GM12878 (cell line): ENCODE measurements at regions not wholly inside any gene's neighbourhood (a gene's known extent, or its start where the extent isn't known, plus 50 kb on each side); places are given as distances from the start of the nearest gene placed in this dataset.

Source experiments
- ATAC-seq: fragments of 200-7000 bp; cut with Tn5 transposase; 3 replicates; pipeline ENCODE4 v1.9.1; 2020; ENCODE audit warnings: mild to moderate bottlenecking, moderate library complexity
- BruUV-seq: library from RNA; stranded (reverse); fragments of 400-500 nt; replicated peaks from 2 replicates; lab custom pipeline; 2021; lab: Mats Ljungman, UMichigan
- CTCF ChIA-PET: fragments of 300-600 bp; sonication (Branson Sonifier 250); formaldehyde crosslinking; extraction: SDS; loops from one replicate; lab custom pipeline; 2021; ENCODE audit warnings: inconsistent platforms; lab: Yijun Ruan, JAX
- POLR2A ChIA-PET: fragments of 350-600 bp; formaldehyde crosslinking; extraction: SDS; loops from one replicate; lab custom pipeline; 2021; ENCODE audit warnings: inconsistent platforms; lab: Charles Lee
- RAD21 ChIA-PET: fragments of 300-600 bp; sonication (Branson Sonifier 250); formaldehyde crosslinking; loops from one replicate; lab custom pipeline; 2023; ENCODE audit warnings: antibody characterized with exemption; ENCODE audit not compliant: unreplicated experiment; lab: Charles Lee
- SMC1A ChIA-PET: fragments of 300-600 bp; sonication (Branson Sonifier 250); formaldehyde crosslinking; loops from one replicate; lab custom pipeline; 2023; ENCODE audit not compliant: unreplicated experiment, uncharacterized antibody; lab: Charles Lee
- DNase-seq: peaks from one replicate; pipeline ENCODE4 v3.0.0-alpha.2; 2011; ENCODE audit warnings: low read depth, low spot score
- FAIRE-seq: peaks from 3 replicates; lab custom pipeline; 2011; peaks lifted over from hg19 to GRCh38; lab: Jason Lieb, UNC
- H2AFZ ChIP-seq: 2 replicates; pipeline ENCODE4 v1.6.0; 2011; ENCODE audit warnings: low read depth, low read length, control low read depth; ENCODE audit not compliant: control insufficient read depth
- H3K27ac ChIP-seq: 2 replicates; pipeline ENCODE4 v1.5.1; 2011; ENCODE audit warnings: control low read depth; ENCODE audit not compliant: control insufficient read depth, insufficient read depth
- H3K27me3 ChIP-seq, 2 experiments: replicated peaks in 1 of 2; 2 replicates each; pipeline versions ENCODE4 v1.6.0 to v1.6.1; 2011; ENCODE audit warnings: low read length in 1 of 2; ENCODE audit not compliant: control insufficient read depth in 2 of 2, insufficient read depth in 2 of 2
- H3K36me3 ChIP-seq, 2 experiments: 2 replicates each; pipeline ENCODE4 v1.5.1; 2011; ENCODE audit warnings: low read length in 1 of 2; ENCODE audit not compliant: control insufficient read depth in 2 of 2, insufficient read depth in 2 of 2
- H3K4me1 ChIP-seq: 2 replicates; pipeline ENCODE4 v1.6.1; 2011; ENCODE audit warnings: mild to moderate bottlenecking, low read length, moderate library complexity, mixed read lengths; ENCODE audit not compliant: control insufficient read depth, insufficient read depth
- H3K4me2 ChIP-seq: 2 replicates; pipeline ENCODE4 v1.6.0; 2011; ENCODE audit warnings: control low read depth; ENCODE audit not compliant: control insufficient read depth, insufficient read depth
- H3K4me3 ChIP-seq: fragments of 200-600 bp; sonication (generic); 2 replicates; pipeline ENCODE4 v1.5.1; 2016
- H3K79me2 ChIP-seq: 2 replicates; pipeline ENCODE4 v1.6.0; 2011; ENCODE audit warnings: low read length; ENCODE audit not compliant: control insufficient read depth, insufficient read depth
- H3K9ac ChIP-seq: 2 replicates; pipeline ENCODE4 v1.8.0; 2011; ENCODE audit warnings: low read length, control low read depth, mixed read lengths; ENCODE audit not compliant: control insufficient read depth, insufficient read depth
- H3K9me3 ChIP-seq: replicated peaks from 3 replicates; pipeline ENCODE4 v1.5.1; 2011; ENCODE audit warnings: mild to moderate bottlenecking, low read length; ENCODE audit not compliant: control insufficient read depth, insufficient read depth
- H4K20me1 ChIP-seq: 2 replicates; pipeline ENCODE4 v1.6.0; 2011; ENCODE audit not compliant: control insufficient read depth, insufficient read depth
- ATF7 ChIP-seq: fragments of 450-650 bp; IDR thresholded peaks from 2 replicates; pipeline ENCODE4 v1.6.1; 2016; ENCODE audit warnings: low read depth, mild to moderate bottlenecking
- BACH1 ChIP-seq: fragments of 450-650 bp; IDR thresholded peaks from 2 replicates; pipeline ENCODE4 v1.6.1; 2017; ENCODE audit warnings: mild to moderate bottlenecking, borderline replicate concordance
- BHLHE40 ChIP-seq, 2 experiments: fragments of 450-650 bp in 1 of 2; IDR thresholded peaks; 2 replicates each; pipeline ENCODE4 v1.6.1; 2011 to 2017; ENCODE audit warnings: low read depth in 2 of 2, borderline replicate concordance in 1 of 2, improper control_type of control experiment in 1 of 2, low read length in 1 of 2, mild to moderate bottlenecking in 1 of 2
- CREB1 ChIP-seq: IDR thresholded peaks from 2 replicates; pipeline ENCODE4 v1.6.1; 2012; ENCODE audit warnings: low read depth, mild to moderate bottlenecking, inconsistent platforms
- ETV6 ChIP-seq, 2 experiments: fragments of 450-650 bp in 1 of 2; IDR thresholded peaks in 1 of 2; conservative IDR thresholded peaks in 1 of 2; 2 replicates each; pipeline ENCODE4 v1.6.1; 2014; ENCODE audit warnings: antibody characterized with exemption in 1 of 2, borderline replicate concordance in 1 of 2, low read depth in 1 of 2, mild to moderate bottlenecking in 1 of 2, moderate library complexity in 1 of 2
- EZH2 ChIP-seq: IDR thresholded peaks from 2 replicates; pipeline ENCODE4 v1.6.1; 2012; ENCODE audit warnings: low read depth, mild to moderate bottlenecking, control low read depth, inconsistent platforms, low read length, borderline replicate concordance; ENCODE audit not compliant: control insufficient read depth
- MYC ChIP-seq: IDR thresholded peaks from 2 replicates; pipeline ENCODE4 v1.6.1; 2011; ENCODE audit warnings: mild to moderate bottlenecking, low read length, moderate library complexity, inconsistent platforms; ENCODE audit not compliant: insufficient read depth, insufficient replicate concordance, insufficient read length, severe bottlenecking
- NFIC ChIP-seq: IDR thresholded peaks from 2 replicates; pipeline ENCODE4 v1.6.1; 2012; ENCODE audit warnings: low read depth, mild to moderate bottlenecking, inconsistent platforms, low read length, moderate library complexity
- NR2C2 ChIP-seq: IDR thresholded peaks from 2 replicates; pipeline ENCODE4 v1.6.1; 2011; ENCODE audit warnings: borderline replicate concordance, low read depth; ENCODE audit not compliant: control insufficient read depth, insufficient read length
- POLR2AphosphoS5 ChIP-seq: IDR thresholded peaks from 2 replicates; pipeline ENCODE4 v1.6.1; 2011; ENCODE audit warnings: mild to moderate bottlenecking, low read length, inconsistent platforms
- SMARCA5 ChIP-seq: fragments of 450-650 bp; IDR thresholded peaks from 2 replicates; pipeline ENCODE4 v1.6.1; 2017; ENCODE audit warnings: mild to moderate bottlenecking
- SREBF2 ChIP-seq: IDR thresholded peaks from 2 replicates; pipeline ENCODE4 v1.6.1; 2012; ENCODE audit warnings: mild to moderate bottlenecking, low read length
- TBL1XR1 ChIP-seq: IDR thresholded peaks from 2 replicates; pipeline ENCODE4 v1.6.1; 2012; ENCODE audit warnings: low read depth, low read length, improper control_type of control experiment
- WGBS: methylation state at CpG from one replicate; pipeline ENCODE4 v1.1.6; 2016; ENCODE audit warnings: low lambda C conversion rate; ENCODE audit not compliant: insufficient replicate concordance, insufficient coverage; ENCODE audit errors: missing lambda C conversion rate; 5-methylcytosine and 5-hydroxymethylcytosine counted together
- in situ Hi-C: fragments of 300-500 bp; cut with MboI; formaldehyde crosslinking; loops from 9 replicates; pipeline ENCODE4 v1.14.3; 2018; ENCODE audit warnings: mixed read lengths
- intact Hi-C: fragments of 100-400 bp; cut with micrococcal nuclease; formaldehyde crosslinking; loops from one replicate; pipeline ENCODE4 v1.14.2; 2022; ENCODE audit not compliant: unreplicated experiment
- TF ChIP-seq, protein P1 (sequence below): fragments of 450-650 bp; IDR thresholded peaks from 2 replicates; pipeline ENCODE4 v1.6.1; 2016; ENCODE audit warnings: mild to moderate bottlenecking

DNA sequence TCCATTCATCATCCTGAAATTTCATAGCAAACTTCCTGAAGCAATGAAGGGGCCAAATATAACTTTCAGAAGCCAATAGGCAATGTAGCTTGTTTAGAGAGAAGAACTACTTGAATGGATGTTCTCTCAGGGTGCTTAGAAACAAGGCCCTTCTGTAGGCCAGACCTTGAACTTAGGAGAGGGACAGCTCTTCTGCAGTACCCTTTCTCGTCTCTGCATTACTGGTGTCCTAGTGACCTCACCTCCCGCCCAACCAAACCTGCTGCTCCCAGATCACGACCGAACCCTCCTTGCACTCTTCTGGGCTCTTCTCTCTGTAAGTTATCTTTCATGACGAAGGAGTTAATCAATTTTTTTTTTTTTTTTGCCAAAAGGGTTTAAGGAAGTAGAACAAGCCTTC lies 543.9 kb downstream of the TDRD15 start (continued):
- TF ChIP-seq SREBF2 (no peak), SMARCA5 (no peak), EZH2 (no peak)
- TF ChIP-seq, protein P1, sequence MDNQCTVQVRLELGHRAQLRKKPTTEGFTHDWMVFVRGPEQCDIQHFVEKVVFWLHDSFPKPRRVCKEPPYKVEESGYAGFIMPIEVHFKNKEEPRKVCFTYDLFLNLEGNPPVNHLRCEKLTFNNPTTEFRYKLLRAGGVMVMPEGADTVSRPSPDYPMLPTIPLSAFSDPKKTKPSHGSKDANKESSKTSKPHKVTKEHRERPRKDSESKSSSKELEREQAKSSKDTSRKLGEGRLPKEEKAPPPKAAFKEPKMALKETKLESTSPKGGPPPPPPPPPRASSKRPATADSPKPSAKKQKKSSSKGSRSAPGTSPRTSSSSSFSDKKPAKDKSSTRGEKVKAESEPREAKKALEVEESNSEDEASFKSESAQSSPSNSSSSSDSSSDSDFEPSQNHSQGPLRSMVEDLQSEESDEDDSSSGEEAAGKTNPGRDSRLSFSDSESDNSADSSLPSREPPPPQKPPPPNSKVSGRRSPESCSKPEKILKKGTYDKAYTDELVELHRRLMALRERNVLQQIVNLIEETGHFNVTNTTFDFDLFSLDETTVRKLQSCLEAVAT: no peak

DNA sequence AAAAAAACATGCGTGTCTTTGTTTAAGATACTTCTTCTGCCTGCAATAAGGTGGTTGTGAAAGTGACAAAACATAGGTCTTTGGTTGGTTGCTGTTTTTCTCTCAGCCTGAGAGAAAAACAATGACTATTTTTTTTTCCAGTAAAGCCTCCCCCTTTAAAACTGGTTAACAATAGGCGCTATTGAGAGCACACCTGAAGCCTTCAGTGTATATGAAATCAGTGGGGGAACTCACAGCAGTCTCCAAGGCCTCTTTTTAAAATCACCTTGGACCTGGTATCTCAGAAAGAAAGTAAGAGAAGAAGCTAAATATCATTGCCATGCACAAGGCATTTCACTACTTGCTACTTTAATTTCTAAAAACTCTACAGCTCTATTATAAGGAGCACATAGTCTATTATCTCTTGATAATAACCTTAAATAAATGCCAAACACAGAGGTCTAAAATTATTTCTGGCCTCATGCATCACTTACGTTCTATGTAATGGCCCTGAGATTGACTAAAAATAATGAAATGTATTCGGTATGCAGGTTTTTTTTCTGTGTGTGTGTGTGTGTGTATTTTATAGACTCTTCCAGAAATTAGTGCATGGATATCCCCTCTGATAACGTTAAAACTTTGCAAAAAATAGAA lies 544.4 kb downstream of the TDRD15 start:
- ATAC-seq (no peak), FAIRE-seq (no peak)
- intact Hi-C loops: no loop called here
- no peaks in the 10 kb centered on the region for H3K4me1 ChIP-seq
- in situ Hi-C loops: no loop called here
- no peak overlapping the region for H2AFZ ChIP-seq
- RAD21 ChIA-PET: no interaction called here
- TF ChIP-seq CREB1 (no peak), BACH1 (no peak), BHLHE40 (IDR thresholded peaks at IDR 0.05; ENCODE audit: borderline replicate concordance in 1 of 2, low read depth in 2 of 2, low read length in 1 of 2) (no peak), NR2C2 (no peak), POLR2AphosphoS5 (no peak), NFIC (no peak), ATF7 (no peak), TBL1XR1 (no peak), ETV6 (conservative IDR thresholded peaks at IDR 0.05 in 1 of 2, IDR thresholded peaks at IDR 0.05 in 1 of 2; ENCODE audit: borderline replicate concordance in 1 of 2, low read depth in 1 of 2) (no peak), MYC (no peak)
- TF ChIP-seq, all 136 proteins: peak for 0
- Histone ChIP-seq H3K27me3 (no peaks in the 10 kb centered on the region), H3K4me3 (no peak overlapping the region), H3K27ac (no peak overlapping the region), H4K20me1 (no peaks in the 10 kb centered on the region), H3K79me2 (no peaks in the 10 kb centered on the region), H3K36me3 (no peaks in the 10 kb centered on the region), H3K4me2 (no peak overlapping the region), H3K9me3 (no peaks in the 10 kb centered on the region), H3K9ac (no peak overlapping the region)
- DNase-seq: no peak
- ChIA-PET POLR2A (no interaction called here), CTCF (no interaction called here), SMC1A (no interaction called here)
- WGBS: 17% methylated on average over 4 of the region's 5 CpGs
- BruUV-seq: no TSS peak
